NCI-H2029 (cell line): ENCODE measurements at regions not wholly inside any gene's neighbourhood (a gene's known extent, or its start where the extent isn't known, plus 50 kb on each side); places are given as distances from the start of the nearest gene placed in this dataset.

Experiments used
- DNase-seq: peaks from one replicate; lab custom pipeline; 2025; lab: John Stamatoyannopoulos, UW

DNA sequence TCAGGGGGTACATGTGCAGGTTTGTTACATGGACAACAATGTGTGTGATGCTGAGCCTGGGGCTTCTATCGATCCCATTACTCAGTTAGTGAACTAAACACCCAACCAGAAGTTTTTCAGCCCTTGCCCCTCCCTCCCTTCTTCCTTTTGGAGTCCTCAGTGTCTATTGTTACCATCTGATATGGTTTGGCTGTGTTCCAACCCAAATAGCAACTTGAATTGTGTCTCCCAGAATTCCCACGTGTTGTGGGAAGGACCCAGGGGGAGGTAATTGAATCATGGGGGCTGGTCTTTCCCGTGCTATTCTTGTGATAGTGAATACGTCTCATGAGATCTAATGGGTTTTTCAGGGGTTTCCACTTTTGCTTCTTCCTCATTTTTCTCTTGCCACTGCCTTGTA is 186.3 kb downstream of the AEBP2 start:
- peak; percentile 13 for DNase-seq

DNA sequence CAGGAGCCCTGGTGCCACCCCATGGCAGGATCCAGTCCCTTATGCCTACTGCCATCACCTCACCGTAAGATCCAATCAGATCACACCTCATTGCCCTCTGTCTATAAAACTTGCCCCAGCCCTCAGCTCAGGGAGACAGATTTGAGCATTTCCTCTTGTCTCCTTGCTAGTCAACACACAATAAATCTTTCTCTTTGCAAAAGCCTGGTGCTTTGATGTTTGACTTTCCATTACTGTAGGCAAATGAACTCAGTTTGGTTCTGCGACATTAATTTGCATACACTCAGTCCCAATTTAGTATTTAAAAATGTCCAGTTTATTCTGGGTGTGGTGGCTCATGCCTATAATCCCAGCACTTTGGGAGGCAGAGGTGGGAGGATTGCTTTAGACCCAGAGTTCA is 188.4 kb downstream of the AEBP2 start:
- DNase-seq, result no peak

DNA sequence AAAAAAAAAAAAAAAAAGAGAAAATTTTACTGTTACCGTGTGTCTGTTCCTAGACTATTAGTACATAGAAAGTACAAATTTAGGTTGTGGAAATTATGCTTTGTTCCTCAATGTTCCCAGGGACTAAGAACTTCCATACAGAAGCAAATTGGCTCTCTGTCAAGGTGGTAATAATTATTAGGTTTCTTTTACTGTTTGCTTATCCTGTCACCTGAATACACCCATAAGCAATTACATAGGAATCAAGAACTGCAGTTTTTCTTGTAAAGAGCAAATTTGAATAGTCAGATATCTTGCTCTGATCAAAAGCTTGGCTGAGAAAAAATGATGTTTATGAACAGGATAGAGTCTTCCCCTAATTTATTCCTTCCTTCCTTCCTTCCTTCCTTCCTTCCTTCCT is 191.2 kb downstream of the AEBP2 start:
- DNase-seq, result no peak

DNA sequence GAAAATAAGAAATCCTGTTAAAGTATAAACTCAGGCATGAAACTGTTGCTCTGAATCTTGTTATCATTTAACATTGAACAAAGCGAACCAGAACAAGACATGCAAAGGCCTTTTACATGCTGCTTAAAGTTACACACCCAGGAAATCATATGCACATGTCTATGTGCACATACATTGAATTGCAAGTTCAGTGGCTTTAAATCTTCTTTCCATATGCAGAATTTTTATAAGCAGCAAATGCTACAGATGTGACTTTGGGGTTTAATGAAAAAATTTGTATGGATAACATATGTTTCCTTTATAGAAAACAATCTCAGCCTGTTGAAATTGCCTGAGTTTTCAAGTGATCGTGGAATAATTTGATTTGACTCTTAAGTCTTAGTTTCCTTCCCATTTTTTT is 193.9 kb downstream of the AEBP2 start:
- no peak for DNase-seq

DNA sequence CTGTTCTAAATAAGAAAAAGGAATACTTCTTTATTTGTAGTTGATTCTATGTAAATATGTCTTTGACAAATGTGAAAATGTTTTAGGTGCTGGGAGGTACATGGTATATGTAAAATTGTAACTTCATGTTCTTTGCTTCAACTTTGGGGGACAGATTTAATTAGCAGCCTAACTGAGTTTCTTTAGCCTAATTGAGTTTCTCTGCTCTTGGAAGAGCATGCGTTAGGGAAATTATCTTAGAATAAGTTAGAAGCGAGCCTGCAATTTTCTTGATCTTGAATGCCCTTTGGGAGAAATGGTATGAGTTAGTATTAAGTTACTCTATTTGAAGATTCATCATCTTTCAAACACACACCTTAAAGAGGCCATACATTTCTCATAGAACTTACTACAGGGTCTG is 194.3 kb downstream of the AEBP2 start:
- no peak for DNase-seq

DNA sequence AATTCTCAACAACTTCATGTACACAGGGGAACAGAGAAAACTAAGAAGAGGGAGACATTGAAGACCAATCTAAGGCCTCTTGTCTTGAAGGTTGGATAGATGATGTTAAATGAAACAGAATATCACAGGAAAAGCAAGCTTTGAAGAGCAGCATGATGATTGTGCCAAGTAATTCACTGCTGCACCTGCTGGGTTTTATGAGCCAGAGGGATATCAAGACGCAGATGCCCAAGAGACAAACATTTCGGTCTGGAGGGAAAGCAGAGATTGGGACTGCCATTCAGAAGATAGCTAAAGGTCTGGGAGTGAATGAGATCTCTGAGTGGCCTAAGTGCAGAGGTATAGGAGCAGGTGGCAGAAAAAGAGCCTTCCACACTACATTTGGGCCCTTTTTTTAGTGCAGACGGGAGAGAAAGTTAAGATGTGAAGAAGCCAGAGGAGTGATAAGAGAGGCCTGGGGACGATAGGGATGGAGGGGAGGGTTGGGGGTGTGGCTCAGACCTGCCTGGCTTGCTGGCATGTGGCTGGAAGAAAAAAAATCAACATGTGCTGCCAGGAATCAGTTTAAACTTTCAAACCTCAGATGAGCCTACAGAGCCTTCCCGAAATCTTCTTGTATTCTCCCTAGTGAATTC is 200.6 kb downstream of the AEBP2 start:
- peak; percentile 9 for DNase-seq

DNA sequence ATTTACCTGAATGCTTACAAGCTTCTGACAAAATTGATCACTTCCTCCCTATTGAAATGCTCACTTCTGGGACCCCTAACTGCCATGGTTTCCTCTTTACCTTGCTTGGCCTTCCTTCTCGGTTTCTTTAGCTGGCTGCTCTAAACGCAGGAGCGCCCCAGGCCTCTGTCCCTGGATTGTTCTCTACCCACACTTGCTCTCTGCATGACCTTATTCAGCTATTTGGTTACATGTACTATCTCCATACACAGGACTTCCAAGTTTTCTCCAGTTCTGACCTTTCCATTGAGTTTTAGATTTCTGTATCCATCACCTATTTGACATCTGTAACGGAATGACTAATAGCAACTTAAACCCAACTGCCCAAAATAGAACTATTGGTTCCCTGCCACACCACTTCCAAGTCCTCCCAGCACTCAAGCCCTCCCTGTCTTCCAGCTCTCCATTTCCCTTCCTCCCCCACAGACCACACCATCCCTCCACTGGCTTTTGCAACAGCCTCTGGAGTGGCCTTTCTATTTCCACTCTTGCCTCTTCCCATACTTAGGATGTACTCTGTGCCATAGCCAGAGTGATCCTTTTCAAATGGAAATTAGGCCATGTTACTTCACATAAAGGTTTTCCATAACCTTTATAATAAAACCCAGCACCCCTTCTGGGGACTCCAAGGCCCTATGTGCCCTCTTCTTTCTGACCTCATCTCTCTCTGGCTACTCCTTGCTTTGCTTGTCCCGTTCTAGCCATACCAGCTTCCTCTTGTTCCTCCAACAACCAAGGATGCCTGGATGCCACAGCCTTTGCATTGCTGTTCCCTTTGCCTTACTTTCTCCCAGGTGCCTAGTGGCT is 202.2 kb downstream of the AEBP2 start:
- no peak for DNase-seq

DNA sequence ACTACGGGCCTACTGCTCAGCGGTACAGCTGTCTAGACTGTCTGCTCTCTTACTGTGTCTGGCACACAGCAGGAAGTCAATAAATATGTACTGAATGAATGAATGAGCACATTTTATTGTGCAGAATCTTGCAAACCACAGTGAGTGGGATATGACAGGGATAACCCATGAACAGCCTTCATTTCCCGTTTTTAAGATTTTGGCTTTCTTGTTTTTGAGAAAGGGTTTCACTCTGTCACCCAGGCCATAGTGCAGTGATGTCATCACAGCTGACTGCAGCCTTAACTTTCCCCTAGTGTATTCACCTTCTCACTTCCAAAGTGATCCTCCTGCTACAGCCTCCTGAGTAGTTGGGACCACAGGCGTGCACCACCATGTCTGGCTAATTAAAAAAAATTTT is 203.1 kb downstream of the AEBP2 start:
- DNase-seq, result peak; percentile 7

DNA sequence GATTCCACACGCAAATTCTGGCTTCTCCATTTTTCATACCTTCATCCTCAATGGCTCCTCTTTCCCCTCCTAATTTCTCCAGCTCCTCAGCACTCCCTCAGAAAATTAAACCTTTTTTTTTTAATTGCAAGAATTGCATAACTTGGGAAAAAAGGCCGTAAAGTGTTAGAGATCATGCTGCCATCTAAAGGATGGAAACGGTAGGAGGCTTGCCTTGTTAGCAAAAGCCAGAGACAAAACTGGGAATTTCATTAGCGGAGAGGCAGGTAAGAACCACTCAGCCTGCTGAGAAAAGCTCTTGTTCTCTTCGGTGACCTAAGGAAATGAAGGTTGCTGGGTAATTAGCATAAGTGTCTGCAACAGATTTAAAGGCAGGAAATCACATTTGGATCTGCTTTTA is 204.3 kb downstream of the AEBP2 start:
- DNase-seq, result peak; percentile 56

DNA sequence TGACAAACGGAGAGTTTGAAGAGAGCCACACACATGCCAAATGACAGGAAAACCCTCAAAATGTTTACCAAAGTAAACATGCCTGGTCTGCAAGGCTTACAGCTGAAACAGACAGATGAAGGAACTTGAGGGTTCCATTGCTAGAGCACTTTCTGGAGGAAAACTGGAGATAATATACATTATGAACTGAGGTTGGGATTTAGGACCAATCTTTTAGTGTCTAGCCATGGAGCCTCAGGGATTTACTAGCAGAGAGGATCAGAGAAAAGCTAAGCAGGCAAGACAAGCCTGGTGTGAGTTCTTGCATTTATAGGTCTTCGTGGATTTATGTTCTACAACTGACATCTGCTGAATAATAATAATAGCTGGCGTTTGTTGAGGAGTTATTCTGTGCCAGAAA is 205.3 kb downstream of the AEBP2 start:
- no peak for DNase-seq

DNA sequence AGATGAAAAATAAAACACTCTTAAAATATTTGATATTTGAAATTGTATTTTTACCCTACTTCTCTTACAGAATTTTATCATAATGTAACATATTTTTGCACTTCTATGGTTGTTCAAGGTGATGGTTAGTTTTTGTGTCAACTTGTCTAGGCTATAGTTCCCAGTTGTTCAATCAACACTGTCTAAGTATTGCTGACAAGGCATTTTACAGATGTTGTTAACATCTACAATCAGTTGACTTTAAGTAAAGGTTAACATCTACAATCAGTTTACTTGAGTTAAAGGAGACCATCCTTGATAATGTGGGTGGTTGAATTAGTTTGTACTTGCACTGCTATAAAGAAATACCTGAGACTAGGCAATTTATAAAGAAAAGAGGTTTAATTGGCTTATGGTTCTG is 206.5 kb downstream of the AEBP2 start:
- no peak for DNase-seq

DNA sequence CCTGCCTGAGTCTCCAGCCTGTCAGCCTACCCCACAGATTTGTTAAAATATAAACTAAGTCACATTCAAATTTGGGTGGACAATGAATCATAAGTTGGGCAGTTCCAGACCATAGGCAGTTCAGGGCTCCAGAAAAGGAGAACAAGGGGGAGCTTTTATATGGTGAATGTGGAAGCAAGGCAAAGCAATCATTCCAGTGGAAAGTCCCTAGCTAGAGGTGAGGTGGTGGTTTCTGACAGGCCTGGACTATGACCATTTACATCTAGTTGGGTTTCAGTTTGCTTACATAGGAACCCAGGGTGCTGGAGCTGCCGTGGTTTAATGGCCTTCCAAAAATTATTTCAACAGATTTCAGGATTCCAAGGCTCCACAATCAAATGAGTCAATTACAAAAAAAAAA is 207.3 kb downstream of the AEBP2 start:
- no peak for DNase-seq

DNA sequence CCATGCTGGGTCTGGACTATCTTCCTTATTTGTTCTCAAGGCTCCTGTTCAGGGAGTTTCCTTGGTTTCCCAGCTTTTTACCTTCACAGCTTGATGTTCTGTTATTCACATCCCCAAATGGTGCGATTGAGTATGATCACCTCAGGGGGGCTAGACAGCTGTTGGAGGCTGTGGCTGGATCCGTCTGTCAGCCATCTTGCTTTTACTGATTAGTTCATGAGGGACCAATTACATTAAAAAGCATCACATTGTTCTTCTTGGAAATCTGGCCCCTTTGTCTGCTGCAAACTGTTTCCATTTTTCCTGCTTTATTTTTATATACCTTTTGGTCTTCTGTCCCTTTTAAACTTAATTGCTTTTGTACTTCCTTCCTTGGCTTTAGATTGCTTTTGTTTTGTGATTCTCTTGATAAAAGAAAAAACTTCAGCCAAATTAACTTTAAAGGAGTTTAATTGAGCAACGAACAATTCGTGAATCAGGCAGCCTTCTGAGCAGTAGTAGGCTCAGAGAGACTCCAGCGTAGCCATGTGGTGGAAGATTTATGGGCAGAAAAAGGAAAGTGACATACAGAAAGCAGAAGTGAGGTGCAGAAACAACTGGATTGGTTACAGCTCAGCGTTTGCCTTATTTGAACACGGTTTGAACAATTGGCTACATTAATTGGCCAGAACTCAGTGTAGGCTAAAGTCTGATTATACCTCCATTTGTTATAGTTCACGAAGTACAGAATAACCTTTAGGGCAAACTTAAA is 208.7 kb downstream of the AEBP2 start:
- DNase-seq, result no peak

DNA sequence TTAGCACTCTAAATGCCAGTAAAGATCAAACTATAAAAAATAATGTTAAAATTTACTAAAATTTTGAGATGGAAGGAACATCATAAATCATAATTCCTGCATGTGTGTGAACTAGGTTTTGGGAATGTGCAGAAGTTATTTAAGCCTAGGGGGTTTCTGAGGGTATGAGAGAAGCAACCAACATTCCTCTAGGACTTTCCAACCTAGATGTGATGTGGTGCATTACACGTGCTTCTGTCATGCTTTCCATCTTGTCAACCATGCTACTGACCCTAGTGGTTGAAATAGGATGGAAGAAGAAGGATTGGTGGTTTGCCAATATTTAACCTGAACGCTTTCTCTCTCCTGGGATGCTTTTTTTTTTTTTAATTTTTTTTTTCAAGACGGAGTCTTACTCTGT is 209.3 kb downstream of the AEBP2 start:
- DNase-seq, result no peak

DNA sequence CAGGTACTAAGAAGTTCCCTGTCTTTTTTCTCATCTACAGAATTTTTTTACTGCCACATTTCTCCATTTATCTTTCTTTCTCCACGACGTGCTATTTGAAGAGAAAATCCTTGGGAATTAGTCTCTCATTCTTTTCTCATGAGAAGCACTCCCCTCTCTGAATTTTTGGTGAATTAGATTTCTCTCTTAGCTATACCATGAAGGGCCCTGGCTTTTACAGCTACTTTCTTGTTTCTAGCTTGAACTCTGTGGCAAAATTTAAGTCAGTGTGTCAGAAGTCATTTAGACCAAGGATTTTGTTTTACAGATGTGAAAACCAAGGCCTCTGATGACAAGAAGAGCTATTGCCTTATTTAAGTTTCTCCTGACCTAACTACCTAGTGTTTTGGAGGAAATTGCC is 213.1 kb downstream of the AEBP2 start:
- no peak for DNase-seq

DNA sequence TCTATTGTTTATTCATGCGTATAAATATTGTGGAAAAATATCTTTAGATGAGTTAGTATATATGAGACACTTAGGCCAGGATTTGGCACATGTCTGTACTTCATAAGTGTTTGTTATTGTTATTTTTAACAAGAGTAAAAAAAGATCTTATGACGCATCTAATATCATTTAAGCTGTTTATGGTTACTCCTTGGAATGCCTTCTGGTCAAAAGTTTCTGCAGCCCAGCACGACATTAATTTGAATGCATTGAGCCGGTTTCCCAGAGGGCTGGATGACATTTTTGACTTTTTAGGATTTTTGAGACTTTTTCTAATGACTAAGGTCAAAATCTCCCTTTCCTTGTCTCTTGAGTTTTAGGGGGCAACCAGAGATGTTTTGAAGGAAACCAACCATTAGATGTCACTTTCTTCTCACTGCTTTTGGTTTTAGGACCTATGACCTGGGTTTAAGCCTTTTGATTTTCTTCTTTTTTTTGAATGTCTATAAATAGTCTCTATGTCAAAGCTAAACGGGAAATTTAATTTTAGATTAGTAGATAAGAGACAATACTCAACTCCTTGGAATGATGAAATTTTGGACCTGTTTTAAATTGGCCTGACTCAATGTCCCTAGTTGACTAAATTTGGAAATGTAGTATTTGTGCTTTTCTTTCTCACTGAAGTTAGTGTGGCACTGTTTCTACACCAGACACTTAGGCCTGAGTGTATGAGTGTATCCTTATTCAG is 215.5 kb downstream of the AEBP2 start:
- DNase-seq, result no peak

DNA sequence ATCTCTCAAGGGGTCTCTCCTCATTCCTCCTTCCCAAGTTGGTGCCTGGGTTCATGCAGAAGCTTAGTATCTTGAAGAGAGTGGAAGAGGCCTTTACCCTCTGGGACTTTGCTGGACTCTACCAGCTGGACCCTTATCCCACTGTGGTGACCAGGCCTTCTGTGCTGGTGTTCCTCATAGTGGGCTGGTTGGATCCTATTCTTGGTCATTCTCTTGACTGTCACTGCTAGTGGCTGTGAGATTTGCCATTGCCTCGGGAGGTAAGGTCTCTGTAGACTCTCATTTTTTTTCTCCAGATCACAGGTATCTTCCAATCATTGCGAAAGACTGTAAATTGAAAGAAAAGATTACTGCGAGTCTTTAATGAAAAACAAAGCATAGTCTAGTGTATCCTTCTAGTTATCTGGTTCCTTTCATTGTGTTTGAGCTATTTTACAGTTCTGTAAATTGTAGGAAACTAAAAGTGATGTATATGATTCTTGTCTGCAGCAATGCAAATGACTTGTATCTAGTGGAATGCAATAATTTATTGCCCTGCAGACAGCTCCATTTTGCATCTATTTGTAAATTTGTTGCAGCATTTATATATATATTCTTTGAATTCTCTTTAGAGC is 217.9 kb downstream of the AEBP2 start:
- DNase-seq, result no peak

DNA sequence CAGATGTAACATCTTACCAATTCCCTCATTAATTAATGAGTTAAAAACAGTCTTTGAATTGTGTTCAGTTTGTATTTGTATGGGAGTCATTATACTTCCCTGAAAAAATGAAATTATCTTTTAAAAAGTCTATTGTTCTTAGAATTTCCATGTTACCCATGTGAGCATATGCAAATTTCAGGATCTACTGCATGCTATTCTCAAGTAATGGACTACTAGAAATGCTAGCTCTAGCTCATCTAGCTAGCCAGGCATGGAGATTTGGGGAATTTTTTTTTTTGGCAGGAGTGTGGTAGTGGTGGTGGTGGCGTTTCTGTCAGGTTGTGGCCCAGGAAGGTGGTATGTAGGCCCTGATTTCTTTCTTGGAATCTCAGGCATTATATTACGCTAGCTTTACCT is 218.4 kb downstream of the AEBP2 start:
- no peak for DNase-seq

DNA sequence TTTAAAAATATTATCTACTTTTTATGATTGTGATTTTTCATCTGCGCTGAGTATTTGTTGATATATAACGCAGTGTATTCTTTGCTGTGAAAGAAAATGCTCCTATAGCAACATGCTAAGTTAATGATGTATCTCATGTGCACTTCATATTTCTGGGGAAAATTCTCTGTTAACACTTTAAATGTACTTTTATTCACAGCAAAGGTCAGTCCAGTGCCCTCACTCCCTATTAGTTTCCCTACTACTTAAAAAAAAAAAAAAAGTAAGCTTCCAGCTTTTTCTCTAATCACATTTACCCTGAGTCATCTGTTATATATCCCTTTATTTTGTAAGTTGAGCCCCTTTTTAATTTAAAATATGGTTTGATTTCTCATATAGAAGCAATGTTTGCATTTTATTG is 219.8 kb downstream of the AEBP2 start:
- no peak for DNase-seq

DNA sequence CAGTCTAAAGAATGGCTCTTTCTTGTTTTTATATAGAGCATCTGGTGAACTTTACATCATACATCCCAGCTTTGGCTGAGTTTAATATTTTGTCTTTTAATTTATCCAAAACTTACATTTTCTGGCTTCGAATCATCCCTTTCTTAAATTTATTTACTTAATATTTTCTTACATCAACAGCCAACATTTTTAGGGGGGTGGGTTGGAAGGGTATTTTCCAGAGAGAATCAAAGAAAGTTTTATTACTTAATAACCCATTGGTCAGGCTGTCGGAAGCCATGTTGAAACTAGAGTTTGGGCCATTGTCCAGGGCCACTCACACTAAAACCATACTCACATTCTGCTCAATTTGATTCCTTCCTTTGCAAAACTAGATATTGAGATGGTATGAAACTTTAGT is 220.2 kb downstream of the AEBP2 start:
- no peak for DNase-seq

DNA sequence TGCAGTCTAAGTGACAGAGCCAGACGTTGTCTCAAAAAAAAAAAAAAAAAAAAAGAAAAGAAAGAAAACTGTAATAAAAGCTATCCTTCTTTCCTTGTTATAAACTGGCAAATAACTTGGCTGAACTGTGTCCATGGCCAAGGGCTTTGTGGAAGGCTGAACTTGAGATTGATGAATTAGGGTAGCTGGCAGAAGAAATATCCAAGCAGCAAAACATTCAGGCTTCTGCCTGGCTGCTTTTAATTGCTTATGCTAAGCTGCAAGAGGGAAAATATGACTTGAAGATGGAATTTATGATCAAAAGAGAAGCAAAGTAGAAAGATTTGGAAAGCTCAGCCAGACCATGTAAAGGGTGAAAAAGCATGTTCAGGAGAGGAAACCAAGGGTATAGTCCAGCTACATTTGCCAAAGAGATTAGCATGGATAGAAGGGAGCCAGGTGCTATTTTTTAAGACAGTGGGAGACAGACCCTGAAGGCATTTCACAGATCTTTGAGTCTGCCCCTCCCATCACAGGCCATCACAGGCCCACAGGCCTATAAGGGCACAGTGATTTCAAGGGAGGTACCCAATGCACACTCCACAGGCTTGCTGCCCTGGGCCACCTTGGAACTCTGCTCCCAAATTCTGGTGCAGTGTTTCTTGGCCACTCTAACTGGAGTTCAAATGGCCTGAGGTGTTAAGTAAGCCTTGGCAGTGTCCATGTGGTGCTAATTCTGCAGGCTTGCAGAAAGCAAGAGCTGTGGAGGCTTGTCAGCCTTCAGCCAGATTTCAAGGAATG is 226.0 kb downstream of the AEBP2 start:
- no peak for DNase-seq
